PFSK-1 (cell line): ENCODE measurements at regions not wholly inside any gene's neighbourhood (a gene's known extent, or its start where the extent isn't known, plus 50 kb on each side); places are given as distances from the start of the nearest gene placed in this dataset.

Experiments used
- FOXP2 ChIP-seq: optimal IDR thresholded peaks from 2 replicates; pipeline ENCODE3; 2011; ENCODE audit warnings: borderline replicate concordance, control low read depth, inconsistent platforms; ENCODE audit not compliant: insufficient read depth; ENCODE audit errors: extremely low read length, extremely low read depth
- POLR2AphosphoS5 ChIP-seq: IDR thresholded peaks from 2 replicates; pipeline ENCODE4 v1.6.1; 2012; ENCODE audit warnings: low read depth, mild to moderate bottlenecking, control low read depth, low read length, moderate library complexity
- REST ChIP-seq, 2 experiments: IDR thresholded peaks; 2 replicates each; pipeline versions ENCODE4 v1.6.1 to v1.8.0; 2011 to 2012; ENCODE audit warnings: low read depth in 2 of 2, low read length in 2 of 2, control low read depth in 1 of 2, inconsistent platforms in 1 of 2, mild to moderate bottlenecking in 1 of 2, moderate library complexity in 1 of 2; ENCODE audit not compliant: insufficient read depth in 1 of 2
- SIN3A ChIP-seq: IDR thresholded peaks from 2 replicates; pipeline ENCODE4 v1.6.1; 2012; ENCODE audit warnings: mild to moderate bottlenecking, low read length, moderate library complexity, borderline replicate concordance; ENCODE audit not compliant: insufficient read depth
- TAF1 ChIP-seq: IDR thresholded peaks from 2 replicates; pipeline ENCODE4 v1.6.1; 2012; ENCODE audit warnings: low read length, control low read depth, borderline replicate concordance; ENCODE audit not compliant: insufficient read depth

- TF ChIP-seq TAF1 (no peak), SIN3A (no peak), POLR2AphosphoS5 (no peak), FOXP2 (no peak), REST (IDR thresholded peaks at IDR 0.05; ENCODE audit: insufficient read depth in 1 of 2, low read depth in 2 of 2, low read length in 2 of 2) (no peak)
Measured at GRCh38 chr12:106001837-106002218, 136.9 kb downstream of the NUAK1 start.

- no peak for TF ChIP-seq REST (IDR thresholded peaks at IDR 0.05; ENCODE audit: insufficient read depth in 1 of 2, low read depth in 2 of 2, low read length in 2 of 2)
- no peak for TF ChIP-seq TAF1
- TF ChIP-seq SIN3A, result no peak
- no peak for TF ChIP-seq FOXP2
- no peak for TF ChIP-seq POLR2AphosphoS5
Measured at GRCh38 chr12:106003297-106003696, 135.5 kb downstream of the NUAK1 start.

GRCh38 chr12:106004289-106004688 is 134.5 kb downstream of the NUAK1 start:
- TF ChIP-seq POLR2AphosphoS5 (no peak), FOXP2 (no peak), TAF1 (no peak), REST (IDR thresholded peaks at IDR 0.05; ENCODE audit: insufficient read depth in 1 of 2, low read depth in 2 of 2, low read length in 2 of 2) (no peak), SIN3A (no peak)

GRCh38 chr12:106006382-106006781 is 132.4 kb downstream of the NUAK1 start:
- no peak for TF ChIP-seq FOXP2
- no peak for TF ChIP-seq REST (IDR thresholded peaks at IDR 0.05; ENCODE audit: insufficient read depth in 1 of 2, low read depth in 2 of 2, low read length in 2 of 2)
- no peak for TF ChIP-seq TAF1
- no peak for TF ChIP-seq POLR2AphosphoS5
- no peak for TF ChIP-seq SIN3A

- no peak for TF ChIP-seq FOXP2
- no peak for TF ChIP-seq SIN3A
- TF ChIP-seq TAF1, result no peak
- TF ChIP-seq REST (IDR thresholded peaks at IDR 0.05; ENCODE audit: insufficient read depth in 1 of 2, low read depth in 2 of 2, low read length in 2 of 2), result no peak
- TF ChIP-seq POLR2AphosphoS5, result no peak
Measured at GRCh38 chr12:106006940-106007339, 131.8 kb downstream of the NUAK1 start.
